Thyroid gland (tissue), 4 donors: ENCODE measurements at regions not wholly inside any gene's neighbourhood (a gene's known extent, or its start where the extent isn't known, plus 50 kb on each side); places are given as distances from the start of the nearest gene placed in this dataset.

Experiments
- CTCF ChIP-seq, 6 experiments: fragments of 200-600 bp in 3 of 6; fragments of 450-650 bp in 3 of 6; sonication (generic) in 3 of 6; IDR thresholded peaks; one replicate each; pipeline ENCODE4 v1.5.1; 2016 to 2019; ENCODE audit warnings: antibody characterized with exemption in 6 of 6, mild to moderate bottlenecking in 2 of 6, inconsistent platforms in 1 of 6, moderate library complexity in 1 of 6
- POLR2A ChIP-seq, 2 donors: fragments of 450-650 bp; IDR thresholded peaks; one replicate each; pipeline ENCODE4 v1.6.1; 2017; ENCODE audit warnings: antibody characterized with exemption in 2 of 2, mild to moderate bottlenecking in 2 of 2, moderate library complexity in 1 of 2

GRCh38 chr1:182173808-182174512, 112.4 kb upstream of the ZNF648 start:
- TF ChIP-seq CTCF (IDR thresholded peaks at IDR 0.05) (no peak), POLR2A (IDR thresholded peaks at IDR 0.05) (no peak)
